NCI-H2081 treated with DMSO at 0.1 percent for 48 hours (cell line): ENCODE measurements at regions not wholly inside any gene's neighbourhood (a gene's known extent, or its start where the extent isn't known, plus 50 kb on each side); places are given as distances from the start of the nearest gene placed in this dataset.

ENCODE experiments used
- DNase-seq: peaks from one replicate; lab custom pipeline; 2025; lab: John Stamatoyannopoulos, UW

DNA sequence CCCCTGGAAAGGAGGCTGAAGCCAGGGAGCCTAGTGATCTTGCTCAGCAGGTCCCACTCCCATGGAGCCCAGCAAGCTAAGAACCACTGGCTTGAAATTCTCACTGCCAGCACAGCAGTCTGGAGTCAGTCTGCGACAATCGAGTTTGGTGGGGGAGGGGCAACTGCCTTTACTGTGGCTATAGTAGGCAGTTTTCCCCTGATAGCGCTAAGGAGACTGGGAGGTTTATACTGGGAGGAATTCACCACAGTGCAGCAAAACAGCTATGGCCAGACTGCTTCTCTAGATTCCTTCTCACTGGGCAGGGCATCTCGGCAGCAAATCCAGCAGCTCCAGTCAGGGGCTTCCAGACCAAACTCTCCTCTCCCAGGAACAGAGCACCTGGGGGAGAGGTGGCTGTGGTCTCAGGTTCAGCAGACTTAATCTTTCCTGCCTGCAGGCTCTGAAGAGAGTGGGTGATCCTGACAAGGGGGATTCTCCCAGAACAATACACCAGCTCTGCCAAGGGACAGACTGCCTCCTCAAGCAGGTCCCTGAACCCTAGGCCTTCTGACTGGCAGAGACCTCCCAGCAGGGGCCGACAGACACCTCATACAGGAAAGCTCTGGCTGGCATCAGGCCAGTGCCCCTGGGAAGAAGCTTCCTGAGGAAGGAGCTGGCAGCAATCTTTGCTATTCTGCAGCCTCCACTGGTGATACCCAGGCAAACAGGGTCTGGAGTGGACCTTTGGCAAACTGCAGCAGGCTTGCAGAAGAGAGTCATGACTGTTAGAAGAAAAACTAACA is 548.5 kb upstream of the NEGR1 start:
- no peak for DNase-seq

DNA sequence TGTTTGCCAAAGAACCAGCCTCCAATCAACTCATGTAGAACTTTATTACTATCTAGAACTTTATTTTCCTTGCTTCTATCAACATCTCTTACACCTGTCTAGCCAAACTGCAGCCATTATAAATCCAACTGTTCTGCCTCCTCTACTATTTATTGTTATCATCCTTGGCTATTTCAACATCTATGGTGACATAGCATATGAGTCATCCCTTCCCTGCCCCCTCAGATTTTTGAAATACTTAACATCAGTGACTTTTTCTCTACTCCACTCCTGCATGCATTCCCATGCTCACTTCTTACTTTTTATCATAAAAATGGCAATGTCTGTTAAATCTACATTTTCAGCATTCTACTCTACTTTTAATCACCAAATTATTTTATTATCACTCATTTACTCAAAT is 544.9 kb upstream of the NEGR1 start:
- DNase-seq: no peak

DNA sequence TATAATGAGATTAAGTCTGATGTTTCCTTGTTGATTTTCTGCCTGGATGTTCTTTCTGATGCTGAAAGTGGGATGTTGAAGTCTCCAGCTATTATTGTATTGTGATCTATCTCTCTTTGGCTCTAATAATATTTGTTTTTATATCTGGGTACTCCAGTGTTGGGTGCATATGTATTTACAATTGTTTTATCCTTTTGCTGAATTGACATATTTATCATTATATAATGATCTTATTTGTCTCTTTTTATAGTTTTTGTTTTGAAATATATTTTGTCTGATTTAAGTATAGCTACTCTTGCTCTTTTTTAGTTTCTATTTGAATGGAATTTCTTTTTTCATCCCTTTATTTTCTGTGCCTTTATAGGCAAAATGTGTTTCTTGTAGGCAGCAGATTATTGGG is 522.2 kb upstream of the NEGR1 start:
- DNase-seq: no peak

DNA sequence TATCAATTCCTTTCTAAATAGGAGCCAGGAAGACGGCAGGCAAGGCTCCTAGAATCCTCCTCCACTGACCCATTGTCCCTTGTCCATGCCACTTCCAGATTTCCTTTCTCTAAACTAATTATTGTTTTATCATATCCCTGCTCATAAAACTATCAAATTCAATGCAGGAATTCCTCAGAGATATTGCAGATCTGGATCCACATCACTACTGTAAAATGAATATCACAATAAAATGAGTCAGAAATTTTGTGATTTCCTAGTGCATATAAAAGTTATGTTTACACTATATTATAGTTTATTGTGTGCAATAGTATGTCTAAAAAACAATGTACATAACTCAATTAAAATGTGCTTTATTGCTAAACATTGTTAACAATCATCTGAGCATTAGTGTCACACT is 498.7 kb upstream of the NEGR1 start:
- no peak for DNase-seq

DNA sequence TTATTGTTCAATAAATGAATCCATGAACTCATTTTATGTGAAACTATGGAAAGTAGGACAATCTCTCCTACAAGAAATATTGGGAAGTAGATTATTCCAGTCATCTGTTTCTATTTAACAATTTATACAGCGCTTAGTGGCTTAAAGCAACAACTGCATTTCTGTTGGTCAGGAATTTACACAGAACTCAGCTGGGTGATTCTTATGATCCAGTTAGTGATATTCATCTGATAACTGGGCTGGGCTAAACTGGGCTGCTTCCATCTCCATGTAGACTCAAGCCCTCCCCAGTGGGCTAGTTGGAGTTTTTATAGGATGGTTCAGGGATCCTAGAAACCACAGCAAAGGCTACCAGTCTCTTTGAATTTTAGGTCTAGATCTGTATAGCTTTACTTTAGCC is 497.9 kb upstream of the NEGR1 start:
- DNase-seq: no peak

DNA sequence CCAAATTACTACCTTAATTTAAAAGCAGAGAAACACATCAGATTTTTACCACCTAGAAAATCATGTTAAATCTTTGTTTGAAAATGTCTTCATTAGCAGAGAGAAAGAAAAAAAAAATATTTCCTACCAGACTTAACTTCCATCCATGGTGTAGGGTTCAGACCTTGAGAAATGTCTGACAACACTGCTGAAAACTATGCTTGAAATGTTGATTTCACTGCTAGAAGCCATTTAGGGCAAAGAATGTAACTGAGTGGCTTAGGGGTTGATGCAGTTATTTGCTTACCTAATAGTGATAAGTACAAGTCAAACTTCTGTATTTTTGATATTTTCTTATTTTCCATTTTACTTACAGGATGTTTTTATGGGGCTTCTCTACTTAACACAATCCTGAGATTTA is 495.6 kb upstream of the NEGR1 start:
- DNase-seq: no peak

DNA sequence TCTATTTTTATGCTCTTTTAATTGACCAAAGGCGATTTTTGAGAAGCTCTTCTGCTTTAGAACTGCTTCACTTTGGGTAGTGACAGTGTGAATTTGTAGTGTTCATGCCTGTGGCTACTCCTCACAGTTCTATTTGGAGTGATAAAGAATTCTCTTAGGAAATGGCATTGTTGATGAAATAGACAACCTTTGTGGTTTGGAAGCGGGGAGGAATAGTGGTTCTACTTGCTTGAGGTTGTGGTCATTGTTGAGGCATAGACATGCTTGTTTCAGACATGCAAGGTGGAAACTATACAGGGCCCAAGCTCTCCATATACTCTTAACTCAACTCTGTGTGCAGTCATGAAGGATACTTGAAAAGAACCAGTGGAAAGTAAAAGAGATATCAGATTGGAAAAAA is 481.1 kb upstream of the NEGR1 start:
- DNase-seq: no peak

DNA sequence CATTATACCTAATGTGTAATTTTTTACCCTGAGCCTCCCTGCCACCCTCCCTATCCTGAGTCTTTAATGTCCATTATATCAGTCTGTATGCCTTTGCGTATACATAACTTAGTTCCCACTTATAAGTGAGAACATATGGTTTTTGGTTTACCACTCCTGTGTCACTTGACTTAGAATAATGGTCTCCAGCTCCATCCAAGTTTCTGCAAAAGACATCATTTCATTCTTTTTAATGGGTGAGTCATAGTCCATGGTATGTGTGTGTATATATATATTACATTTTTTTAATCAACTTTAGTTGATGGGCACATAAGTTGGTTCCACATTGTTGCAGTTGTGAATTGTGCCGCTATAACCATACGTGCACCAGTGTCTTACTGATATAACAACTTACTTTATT is 477.1 kb upstream of the NEGR1 start:
- DNase-seq: no peak

DNA sequence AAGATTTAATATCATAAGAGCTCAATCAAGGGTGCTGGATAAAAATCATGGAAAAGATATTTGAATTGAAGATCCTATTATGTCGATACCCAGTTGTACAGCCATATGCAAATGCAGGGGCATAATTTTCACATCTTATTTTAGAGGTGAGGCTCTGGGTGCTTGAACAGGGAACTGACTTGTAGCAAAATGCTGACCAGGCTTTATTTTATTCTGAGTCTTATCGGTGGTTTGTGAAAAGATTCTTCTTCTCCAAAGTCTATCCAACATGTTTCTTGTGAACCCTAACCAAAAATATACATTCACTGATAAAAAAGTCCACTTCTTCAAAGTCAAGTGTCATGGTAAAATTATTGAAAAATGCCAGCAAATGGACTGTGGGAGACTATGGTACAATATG is 475.5 kb upstream of the NEGR1 start:
- DNase-seq: no peak

DNA sequence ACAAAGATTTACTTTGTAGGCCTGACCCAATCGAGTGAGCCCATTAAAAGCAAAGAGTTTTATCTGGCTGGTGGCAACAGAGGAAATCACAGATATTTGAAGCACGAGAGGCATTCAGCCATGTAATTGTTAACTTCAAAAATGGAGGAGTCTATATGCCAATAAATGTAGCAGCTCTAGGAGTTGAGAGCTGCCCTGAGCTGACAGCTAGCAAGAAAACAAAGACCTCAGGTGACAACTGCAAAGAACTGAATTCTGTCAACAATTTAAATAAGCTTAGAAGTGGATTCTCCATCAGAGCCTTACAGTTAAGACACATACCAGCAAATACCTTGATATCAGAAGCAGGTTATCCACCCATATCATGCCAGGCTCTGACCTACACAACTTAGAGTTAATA is 463.1 kb upstream of the NEGR1 start:
- no peak for DNase-seq

DNA sequence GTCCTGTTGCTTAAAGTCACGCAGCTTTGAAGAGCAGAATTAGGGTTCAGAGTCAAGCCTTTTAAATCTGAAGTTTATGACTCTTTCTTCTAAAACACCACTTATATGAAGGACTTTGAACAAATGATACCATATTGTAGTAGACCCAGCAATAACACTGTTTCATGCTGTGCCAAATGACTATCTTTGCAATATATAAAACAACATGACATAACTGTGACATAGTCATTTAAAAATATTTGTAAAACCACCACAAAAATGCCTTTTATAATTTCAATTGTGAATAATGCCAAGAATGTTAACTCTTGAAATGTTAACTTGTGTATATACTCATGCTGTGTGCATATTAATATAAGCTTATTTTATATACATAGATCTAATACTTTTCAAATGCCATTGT is 452.1 kb upstream of the NEGR1 start:
- no peak for DNase-seq

DNA sequence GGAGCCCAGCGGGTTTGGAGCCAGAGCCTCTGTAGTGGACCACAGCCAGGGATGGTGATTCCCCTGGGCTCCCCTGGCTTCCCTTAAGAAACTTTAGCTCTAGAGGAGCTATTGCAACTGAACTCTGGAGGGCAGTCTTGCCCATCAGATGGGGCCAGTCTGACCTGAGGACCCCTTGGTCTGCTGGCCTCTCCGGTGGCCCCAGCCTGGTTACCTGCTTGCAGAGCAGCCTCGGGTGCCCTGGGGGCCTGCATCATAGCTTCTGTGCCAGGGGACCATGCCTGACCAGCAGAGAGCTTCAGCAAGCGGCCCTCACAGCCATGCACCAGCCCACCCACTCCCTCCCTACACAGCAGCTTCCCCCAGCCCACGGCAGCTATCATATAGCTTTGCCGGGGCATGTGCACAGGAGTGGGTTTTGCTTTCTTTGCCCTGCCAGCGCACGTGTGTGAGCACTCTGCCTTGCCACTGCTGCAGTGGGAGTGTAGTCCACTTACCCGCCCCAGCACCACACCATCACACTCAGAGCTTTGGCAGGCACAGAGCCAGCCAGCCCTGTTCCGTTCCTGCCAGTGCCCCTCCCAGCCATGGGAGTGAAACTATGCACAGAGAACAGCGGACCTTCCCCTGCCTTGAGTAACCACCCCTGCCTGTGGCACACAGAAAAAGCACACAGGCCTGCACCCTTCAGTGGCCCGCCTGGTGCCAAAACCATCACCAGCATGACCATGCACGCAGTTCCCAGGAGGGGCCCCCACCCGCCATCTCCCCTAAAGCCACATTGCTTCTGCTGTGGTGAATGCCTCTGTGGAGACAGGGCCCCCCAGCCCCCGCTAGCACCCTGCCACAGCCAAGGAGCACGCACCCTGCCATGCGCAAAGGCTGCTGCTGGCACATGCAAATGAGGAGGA is 442.9 kb upstream of the NEGR1 start:
- no peak for DNase-seq

DNA sequence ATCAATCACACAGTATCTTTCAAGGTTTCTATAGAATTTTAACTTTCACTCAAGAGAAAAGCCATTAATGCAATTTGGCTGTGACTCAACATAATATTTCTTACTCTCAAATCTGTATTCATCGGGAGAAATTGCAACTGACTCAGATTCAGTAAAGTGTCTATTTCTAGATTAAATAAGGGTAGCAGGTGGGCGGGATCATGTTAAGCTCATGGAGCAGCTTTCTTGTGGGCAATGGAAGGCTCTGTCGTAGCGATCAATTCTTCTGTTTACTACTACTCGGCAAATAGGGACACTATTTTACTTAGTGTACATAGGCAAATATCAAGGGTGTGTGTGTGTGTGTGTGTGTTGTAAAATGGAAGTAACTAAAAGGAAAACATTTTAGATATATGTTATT is 423.6 kb upstream of the NEGR1 start:
- DNase-seq: no peak

DNA sequence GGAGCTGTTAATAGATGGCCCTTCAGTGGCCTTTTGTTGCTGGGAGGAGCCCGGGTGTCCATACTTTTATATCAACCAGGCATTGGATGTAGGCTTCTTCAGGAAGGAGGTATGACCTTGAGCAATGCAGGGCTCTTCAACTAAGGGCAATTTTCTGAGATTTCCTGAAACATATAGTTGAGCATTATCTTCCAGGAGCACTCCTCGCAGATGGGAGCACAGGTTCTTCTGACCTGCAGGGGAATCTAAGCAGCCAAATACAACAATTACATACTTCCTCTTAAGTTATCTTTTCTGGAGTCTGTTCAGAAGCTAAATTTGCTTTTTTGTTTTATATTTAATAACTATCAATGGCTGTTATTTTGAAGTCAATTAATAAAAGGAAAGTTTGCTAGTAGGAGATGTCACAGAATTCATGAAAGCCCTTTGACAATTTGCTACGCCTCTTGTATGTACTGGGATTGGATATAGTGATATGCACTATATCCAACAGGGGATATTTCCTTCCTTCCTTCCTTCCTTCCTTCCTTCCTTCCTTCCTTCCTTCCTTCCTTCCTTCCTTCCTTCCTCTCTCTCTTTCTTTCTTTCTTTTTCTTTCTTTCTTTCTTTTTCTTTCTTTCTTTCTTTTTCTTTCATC is 422.6 kb upstream of the NEGR1 start:
- DNase-seq: no peak

DNA sequence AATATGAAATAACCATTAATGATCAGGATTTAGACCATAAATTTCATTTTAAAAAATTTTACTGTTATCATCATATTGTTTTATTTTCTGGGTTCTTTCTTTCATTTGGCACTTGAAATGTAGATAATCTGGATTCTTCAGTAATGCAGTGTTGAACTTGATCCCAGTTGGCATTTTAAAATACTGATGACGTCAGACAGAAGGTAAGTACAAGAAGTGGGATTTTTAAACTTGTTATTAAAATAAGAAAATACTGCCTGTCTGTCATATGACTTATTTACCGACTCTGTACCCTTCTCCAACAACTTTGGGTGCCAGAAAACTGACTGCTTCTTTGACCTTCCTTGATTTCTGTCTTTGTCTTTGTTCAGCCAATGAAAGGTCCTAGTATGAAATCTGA is 415.1 kb upstream of the NEGR1 start:
- no peak for DNase-seq

DNA sequence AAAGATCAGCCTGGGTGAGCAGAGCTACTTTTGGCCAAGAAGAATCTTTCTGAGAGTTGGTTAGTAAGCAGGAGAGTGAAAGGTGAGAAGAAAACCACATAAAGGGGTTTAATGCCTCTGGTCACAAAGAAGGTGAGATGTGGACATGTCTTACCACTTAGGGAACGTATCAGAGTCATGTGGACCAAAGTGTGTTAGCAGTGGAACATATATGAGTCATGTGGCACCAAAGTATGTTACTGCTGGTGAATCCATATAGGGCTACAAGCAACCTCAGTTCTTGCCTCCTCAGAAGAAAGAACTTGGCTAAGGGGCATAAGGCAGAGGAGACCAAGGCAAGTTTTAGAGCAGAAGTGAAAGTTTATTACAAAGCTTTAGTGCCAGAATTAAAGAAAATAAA is 411.6 kb upstream of the NEGR1 start:
- no peak for DNase-seq

DNA sequence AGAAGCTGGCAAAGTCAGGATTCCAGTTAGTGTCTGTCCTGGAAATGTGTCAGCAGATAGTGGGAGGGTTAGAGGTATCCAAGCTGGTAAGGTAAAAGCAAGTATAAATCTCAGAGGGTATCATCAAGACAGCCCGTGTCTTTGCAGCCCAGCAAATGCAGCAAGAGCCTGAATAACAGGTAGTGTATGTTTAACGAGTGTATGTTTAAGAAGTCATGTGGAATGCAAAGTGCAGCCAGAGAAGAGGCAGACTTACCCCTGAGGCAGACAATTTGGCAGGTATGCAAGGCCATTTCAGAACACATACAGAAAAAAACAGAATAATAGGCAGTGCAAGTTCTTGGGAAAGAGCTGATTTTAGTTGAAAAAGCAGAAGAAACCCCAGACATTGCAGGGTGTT is 411.0 kb upstream of the NEGR1 start:
- DNase-seq: no peak

DNA sequence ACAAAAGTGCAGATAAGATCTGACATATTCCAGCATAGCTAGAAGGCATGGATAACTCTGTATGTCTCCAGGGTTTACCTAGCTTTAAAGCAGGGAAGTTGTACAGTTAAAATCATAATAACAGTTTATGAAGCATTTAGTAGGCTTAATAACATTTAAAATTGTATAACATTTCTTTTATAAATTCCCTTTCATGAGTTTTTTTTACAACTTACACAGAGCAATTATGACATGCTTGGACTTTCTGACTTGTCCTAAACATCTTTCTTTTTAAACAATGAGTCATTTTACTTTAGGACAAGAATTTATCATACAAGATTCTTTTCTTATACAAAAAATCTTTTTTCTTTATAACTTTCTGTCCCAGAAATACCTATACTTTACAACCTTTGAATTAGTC is 408.5 kb upstream of the NEGR1 start:
- no peak for DNase-seq

DNA sequence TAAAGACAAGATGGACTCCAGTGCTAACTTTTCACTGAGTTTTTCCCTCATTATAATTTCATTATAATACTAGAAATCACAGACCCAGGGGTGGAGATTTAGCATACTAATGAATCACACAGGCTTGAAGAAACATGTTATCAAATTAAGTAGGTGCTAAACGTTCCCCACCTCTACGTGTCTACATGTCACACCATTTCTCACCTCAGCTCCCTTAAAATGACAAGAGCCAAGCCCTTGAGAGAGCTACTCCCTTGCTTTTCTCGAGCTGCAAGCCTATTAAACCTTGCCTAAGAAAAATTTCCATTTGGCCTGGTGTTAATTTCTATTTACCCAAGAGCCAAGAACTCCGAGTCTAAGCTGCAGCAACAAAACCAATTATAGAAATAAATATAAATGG is 396.3 kb upstream of the NEGR1 start:
- no peak for DNase-seq

DNA sequence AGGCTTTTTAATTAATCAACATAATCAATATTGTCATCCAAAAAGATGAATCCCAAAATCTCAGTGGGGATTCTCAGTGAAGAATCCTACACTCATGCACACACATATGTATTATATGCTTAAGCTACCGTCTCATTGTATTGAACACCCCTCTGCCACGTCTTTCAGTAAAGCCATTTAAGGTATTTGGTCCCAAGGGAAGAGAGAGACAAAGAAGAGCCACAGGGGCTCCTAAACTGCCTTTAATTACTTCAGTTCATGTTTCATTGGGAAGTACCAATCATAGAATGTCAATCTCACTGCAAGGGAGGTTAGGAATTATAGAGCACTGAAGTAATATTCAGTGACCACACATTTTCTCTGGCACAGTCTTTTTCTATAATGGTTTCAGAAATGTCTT is 388.6 kb upstream of the NEGR1 start:
- no peak for DNase-seq

DNA sequence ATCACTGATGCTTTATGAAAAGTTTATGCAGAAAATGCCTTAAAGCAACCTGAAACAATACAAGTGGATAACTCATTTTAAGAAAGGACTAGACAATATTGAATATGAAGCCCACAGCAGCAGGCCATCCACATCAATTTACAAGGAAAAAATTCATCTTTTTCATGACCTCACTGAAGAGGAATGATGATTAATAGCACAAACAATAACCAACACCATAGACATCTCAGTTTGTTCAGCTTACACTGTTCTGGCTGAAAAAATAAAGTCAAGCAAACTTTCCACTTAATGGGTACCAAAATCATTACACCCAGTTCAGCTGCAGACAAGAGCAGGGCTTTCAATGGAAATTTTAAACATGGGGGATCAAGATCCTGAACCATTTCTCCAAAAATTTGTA is 380.6 kb upstream of the NEGR1 start:
- DNase-seq: no peak

DNA sequence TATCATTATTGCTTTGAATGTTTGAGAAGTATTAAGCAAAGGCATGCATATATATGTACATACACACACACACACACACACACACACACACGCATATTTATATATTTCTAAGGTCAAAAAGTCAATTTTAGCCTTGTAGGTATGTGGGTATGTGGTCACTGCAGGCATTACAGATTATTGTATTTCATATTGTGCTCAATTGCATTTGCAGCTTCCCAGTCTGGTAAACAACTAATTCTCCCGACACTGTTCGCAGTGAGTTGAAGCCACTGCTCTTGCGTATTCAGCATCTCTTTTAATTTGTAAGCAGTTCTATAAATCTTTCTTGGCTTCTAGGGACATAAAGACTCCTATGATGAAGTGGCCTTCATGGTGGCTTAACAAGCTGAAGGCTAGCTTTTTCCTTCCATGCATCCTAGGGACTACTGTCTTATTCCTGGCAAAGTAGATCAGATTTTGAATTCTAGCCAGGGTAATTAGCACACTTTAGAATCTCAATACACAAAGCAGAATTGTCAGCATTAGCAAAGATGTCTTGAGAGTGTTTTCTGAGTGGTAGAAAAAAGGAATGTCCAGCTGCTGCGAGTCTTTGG is 368.6 kb upstream of the NEGR1 start:
- no peak for DNase-seq

DNA sequence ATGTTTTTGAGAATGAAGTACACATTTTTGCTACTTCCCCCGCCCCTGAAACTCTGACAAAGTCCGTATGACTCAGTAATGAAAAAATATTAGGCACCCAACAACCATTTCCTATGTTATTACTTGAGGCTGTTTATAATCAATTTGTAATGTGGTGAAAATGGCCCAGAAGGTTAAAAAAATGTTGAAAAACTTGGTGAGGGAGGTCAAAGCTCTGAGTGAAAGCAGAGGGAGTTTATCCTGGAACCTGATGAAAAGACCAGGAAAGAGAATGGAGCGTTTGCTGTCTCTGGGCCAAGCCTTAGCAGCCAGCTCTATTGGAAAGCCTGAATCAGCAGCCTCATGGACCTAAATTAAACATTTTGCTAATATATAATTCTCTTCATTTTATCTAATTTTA is 367.7 kb upstream of the NEGR1 start:
- DNase-seq: no peak
